ENCODE measurements at regions not wholly inside any gene's neighbourhood (a gene's known extent, or its start where the extent isn't known, plus 50 kb on each side); places are given as distances from the start of the nearest gene placed in this dataset.
"Not testable (repeated sequence)": the region's sequence is repeated elsewhere in the genome, so short reads cannot be mapped to it uniquely, and the experiment has no call there.

- DNase-seq (ENCODE audit: low read depth in 2 of 2), result no peak
Observed at GRCh38 chr6:115873901-115874300, 186.8 kb downstream of the FRK start.

- no peak for DNase-seq (ENCODE audit: low read depth in 2 of 2)
Observed at GRCh38 chr6:115870464-115870863, 190.2 kb downstream of the FRK start.

GRCh38 chr6:115865914-115866313, 194.8 kb downstream of the FRK start:
- no peak for DNase-seq (ENCODE audit: low read depth in 2 of 2)

- DNase-seq (ENCODE audit: low read depth in 2 of 2), result no peak
Observed at GRCh38 chr6:115863211-115863610, 197.5 kb downstream of the FRK start.

GRCh38 chr6:115861658-115862057, 199.0 kb downstream of the FRK start:
- DNase-seq (ENCODE audit: low read depth in 2 of 2), result not testable (repeated sequence)

- DNase-seq (ENCODE audit: low read depth in 2 of 2), result not testable (repeated sequence)
Observed at GRCh38 chr6:115859577-115859976, 201.1 kb downstream of the FRK start.

- DNase-seq (ENCODE audit: low read depth in 2 of 2), result no peak
Observed at GRCh38 chr6:115854866-115855665, 205.6 kb downstream of the FRK start.

GRCh38 chr6:115847671-115848070, 213.0 kb downstream of the FRK start:
- no peak for DNase-seq (ENCODE audit: low read depth in 2 of 2)

GRCh38 chr6:115843945-115844344, 216.7 kb downstream of the FRK start:
- DNase-seq (ENCODE audit: low read depth in 2 of 2), result no peak

GRCh38 chr6:115842338-115842737, 218.4 kb downstream of the FRK start:
- no peak for DNase-seq (ENCODE audit: low read depth in 2 of 2)

- no peak for DNase-seq (ENCODE audit: low read depth in 2 of 2)
Observed at GRCh38 chr6:115839583-115840181, 221.0 kb downstream of the FRK start.

- no peak for DNase-seq (ENCODE audit: low read depth in 2 of 2)
Observed at GRCh38 chr6:115838763-115839401, 221.8 kb downstream of the FRK start.

- DNase-seq (ENCODE audit: low read depth in 2 of 2), result no peak
Observed at GRCh38 chr6:115838216-115838615, 222.5 kb downstream of the FRK start.

GRCh38 chr6:115836374-115836773, 224.3 kb downstream of the FRK start:
- DNase-seq (ENCODE audit: low read depth in 2 of 2), result not testable (repeated sequence)

- no peak for DNase-seq (ENCODE audit: low read depth in 2 of 2)
Observed at GRCh38 chr6:115835314-115835713, 225.4 kb downstream of the FRK start.

GRCh38 chr6:115834542-115834941, 226.1 kb downstream of the FRK start:
- DNase-seq (ENCODE audit: low read depth in 2 of 2), result not testable (repeated sequence)

- no peak for DNase-seq (ENCODE audit: low read depth in 2 of 2)
Observed at GRCh38 chr6:115832786-115833185, 227.9 kb downstream of the FRK start.

GRCh38 chr6:115832186-115832585, 228.5 kb downstream of the FRK start:
- DNase-seq (ENCODE audit: low read depth in 2 of 2), result no peak

- no peak for DNase-seq (ENCODE audit: low read depth in 2 of 2)
Observed at GRCh38 chr6:115830895-115831294, 229.8 kb downstream of the FRK start.

- no peak for DNase-seq (ENCODE audit: low read depth in 2 of 2)
Observed at GRCh38 chr6:115821798-115822197, 238.9 kb downstream of the FRK start.

GRCh38 chr6:115819506-115819905, 241.2 kb downstream of the FRK start:
- no peak for DNase-seq (ENCODE audit: low read depth in 2 of 2)

- DNase-seq (ENCODE audit: low read depth in 2 of 2), result no peak
Observed at GRCh38 chr6:115817161-115817560, 243.5 kb downstream of the FRK start.

GRCh38 chr6:115814907-115815306, 245.8 kb downstream of the FRK start:
- no peak for DNase-seq (ENCODE audit: low read depth in 2 of 2)

Data from stimulated activated CD8-positive, alpha-beta memory T cell treated with anti-CD3 and anti-CD28 coated beads, Interleukin-2, amount 100 ng/mL, for 48 hours (primary cell).